GM18505 (cell line): ENCODE measurements at regions not wholly inside any gene's neighbourhood (a gene's known extent, or its start where the extent isn't known, plus 50 kb on each side); places are given as distances from the start of the nearest gene placed in this dataset.
"Not testable (repeated sequence)": the region's sequence is repeated elsewhere in the genome, so short reads cannot be mapped to it uniquely, and the experiment has no call there.

Source experiments
- ATAC-seq: cut with Tn5 transposase; IDR thresholded peaks from one replicate; pipeline ENCODE4 v1.9.1; 2021; ENCODE audit not compliant: unreplicated experiment
- POLR2A ChIP-seq: IDR thresholded peaks from 4 replicates; pipeline ENCODE4 v1.6.1; 2011; ENCODE audit warnings: borderline replicate concordance; ENCODE audit not compliant: insufficient read depth, insufficient read length; ENCODE audit errors: extremely low read depth

DNA sequence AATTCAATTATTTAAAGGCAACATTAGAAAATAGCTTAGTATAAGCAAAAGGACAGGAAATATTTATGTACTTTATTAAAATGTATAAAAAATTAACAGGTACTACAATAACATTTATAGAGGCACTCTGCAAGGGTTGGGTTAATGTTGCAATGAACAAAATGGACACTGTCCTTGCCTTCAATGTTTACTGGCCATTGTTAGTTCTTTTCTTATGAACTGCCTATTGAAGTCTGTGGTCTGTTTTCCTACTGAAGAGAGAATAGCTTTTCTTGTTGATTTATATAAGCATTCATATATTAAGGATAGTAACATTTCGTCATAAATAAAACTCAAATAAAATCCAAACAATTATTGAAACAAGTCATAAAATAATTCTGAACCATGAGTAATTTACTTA lies 135.3 kb upstream of the BEND6 start:
- ATAC-seq, result no peak
- TF ChIP-seq POLR2A, result no peak

DNA sequence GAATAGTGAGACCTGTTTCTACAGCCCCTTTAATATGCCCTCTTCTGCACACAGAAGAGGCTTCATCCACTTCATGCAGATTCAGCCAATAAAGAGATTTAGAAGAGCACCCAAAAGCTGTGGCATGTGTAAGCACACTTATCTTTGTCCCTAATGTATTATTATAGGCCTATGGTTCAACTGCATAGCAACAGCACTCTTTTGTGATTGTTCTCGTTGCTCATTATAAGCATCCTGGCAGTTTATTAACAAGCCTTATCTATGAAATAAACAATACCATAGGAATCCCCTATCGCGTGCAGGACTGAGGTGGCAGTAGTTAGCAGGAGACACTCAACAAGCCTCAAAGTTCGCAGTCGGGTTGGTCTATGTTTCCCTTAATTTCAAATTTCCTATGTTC lies 138.5 kb upstream of the BEND6 start:
- no peak for TF ChIP-seq POLR2A
- ATAC-seq, result no peak

DNA sequence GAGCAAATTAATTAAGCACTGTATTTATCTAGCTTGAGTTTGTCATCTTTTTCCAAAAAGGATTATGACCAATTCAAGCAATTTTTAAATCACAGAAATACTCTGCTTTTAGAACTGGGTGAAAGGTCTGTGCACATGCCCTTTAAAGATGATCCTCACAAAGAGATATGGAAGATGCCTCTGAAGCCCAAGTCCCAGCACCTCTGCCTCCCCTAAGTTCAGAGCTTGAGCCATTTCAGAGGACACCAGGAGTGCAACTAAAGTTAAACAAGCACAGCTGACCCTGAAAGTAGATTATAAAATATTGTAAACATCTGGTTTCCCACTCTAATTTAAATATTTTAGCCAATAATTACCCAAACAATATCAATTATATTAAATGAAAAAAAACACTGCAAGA lies 139.5 kb upstream of the BEND6 start:
- no peak for TF ChIP-seq POLR2A
- no peak for ATAC-seq

DNA sequence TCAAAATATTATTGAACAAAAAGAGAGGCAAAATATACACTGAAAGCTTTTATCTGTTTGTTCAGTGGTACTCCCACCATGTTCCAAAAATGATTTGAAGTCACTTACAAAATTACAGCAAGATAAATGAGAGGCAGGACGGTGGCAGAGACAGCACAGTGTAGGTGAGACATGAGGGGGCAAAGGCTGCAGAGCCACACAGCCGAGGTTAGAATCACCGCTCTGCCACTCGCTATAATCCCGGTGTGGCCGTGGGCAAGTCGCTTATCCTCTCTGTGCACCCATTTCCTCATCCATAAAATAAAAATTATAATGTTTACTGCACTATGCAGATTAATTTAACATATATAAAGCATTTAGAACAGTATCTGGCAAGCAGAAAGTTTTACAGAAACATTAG lies 140.1 kb upstream of the BEND6 start:
- no peak for ATAC-seq
- no peak for TF ChIP-seq POLR2A

DNA sequence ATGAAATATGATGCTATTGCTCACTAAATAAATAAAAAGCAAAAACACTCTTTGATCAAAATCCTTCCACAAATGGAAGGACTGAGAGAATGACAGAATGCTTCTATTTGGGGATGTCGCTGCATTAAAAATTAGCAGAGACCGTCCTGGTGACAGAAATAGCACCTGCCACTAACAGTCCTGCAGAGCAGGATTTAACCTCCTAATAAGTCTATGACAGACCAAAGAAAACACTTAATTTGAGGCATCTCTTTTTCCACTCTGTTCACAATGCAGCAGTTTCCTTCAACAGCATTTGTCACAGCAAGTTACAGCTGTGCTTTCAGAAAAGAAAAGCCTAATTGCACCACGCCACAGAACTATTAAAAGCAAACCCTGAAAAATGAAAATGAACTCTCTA lies 140.6 kb upstream of the BEND6 start:
- ATAC-seq, result no peak
- TF ChIP-seq POLR2A, result no peak

DNA sequence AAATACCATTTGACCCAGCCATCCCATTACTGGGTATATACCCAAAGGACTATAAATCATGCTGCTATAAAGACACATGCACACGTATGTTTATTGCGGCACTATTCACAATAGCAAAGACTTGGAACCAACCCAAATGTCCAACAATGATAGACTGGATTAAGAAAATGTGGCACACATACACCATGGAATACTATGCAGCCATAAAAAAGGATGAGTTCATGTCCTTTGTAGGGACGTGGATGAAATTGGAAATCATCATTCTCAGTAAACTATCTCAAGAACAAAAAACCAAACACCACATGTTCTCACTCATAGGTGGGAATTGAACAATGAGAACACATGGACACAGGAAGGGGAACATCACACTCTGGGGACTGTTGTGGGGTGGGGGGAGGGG lies 142.1 kb upstream of the BEND6 start:
- ATAC-seq, result not testable (repeated sequence)

DNA sequence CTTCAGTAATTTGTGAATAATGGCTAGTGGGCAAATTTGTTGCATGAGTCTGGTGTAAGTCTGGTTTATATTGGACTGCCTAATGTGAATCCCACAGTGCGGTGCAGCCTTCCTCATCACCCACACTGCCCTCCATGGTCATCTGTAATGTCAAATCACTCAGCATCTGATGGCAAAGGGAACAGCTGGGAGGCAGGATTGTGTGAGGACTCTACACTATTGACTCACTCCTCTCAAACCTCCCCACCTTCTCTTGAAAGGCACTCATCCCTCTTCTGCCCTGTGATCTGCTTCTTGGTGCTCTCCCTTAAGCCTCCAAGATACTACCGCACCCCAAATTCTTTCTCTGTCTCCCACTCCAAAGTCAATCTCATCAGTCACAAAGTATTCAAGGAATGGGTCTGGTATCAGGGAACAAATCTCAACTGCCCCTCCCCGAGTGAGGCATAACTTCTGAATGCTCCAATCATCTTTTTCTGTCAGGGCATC lies 146.0 kb upstream of the BEND6 start:
- no peak for TF ChIP-seq POLR2A
- no peak for ATAC-seq

DNA sequence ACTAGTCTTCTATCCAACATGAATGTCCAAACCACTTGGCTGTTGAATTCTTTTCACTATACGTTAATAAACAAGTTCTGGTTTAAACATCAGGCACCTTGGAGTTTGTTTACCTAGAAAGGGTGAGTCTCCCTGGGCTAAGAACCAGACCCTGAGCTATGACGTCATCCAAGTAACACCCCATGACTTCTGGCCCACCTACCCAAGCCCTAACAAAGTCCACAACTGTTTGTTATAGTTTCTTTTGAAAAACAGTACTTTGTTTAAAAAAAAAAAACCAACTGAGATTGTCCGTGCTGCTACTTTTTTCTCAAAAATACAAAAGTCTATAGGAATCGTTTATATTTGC lies 146.9 kb upstream of the BEND6 start:
- TF ChIP-seq POLR2A, result no peak
- no peak for ATAC-seq

DNA sequence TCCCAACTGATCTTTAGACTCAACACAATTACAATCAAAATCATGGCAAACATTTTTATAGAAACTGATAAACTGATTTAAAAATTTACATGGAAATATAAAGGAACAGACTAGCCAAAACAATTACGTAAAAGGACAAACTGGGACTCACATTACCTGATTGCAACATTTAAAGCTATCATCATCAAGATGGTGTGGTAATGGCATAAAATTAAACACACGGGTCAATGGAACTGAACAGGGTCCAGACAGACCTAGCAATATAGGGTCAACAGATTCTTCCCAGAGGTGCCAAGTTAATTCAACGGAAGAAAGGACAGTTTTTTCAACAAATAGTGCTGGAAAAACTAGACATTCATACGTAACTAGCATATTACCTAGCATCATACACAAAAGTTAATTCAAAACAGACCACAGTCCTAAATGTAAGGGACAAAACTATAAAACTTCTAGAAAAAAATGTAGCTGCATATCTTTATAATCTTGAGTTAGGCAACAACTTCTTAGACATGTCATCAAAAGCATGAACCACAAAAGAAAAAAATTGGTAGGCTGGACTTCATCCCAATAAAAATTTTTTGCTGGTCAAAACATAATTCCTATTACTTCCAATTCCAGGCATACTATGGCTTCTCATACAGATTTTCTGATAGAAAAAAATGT lies 147.4 kb upstream of the BEND6 start:
- no peak for TF ChIP-seq POLR2A

DNA sequence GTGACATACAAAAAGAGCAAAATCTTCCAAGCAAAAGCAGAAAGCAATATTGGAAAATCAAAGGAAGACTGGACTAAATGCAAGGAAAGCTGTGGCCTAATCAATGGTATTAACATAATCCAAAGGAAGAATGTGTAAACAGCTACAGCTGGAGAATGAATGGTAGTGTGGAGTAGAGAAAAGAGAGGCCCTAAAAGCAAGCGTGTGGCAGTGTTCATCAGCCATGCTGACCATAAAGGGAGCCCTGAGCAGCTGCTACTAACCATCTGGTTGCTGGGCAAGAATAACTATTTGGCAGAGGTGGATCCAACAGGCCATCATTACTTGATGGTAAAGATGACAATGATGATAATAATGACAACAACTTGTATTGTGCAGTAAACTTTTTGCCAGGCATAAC lies 148.5 kb upstream of the BEND6 start:
- ATAC-seq, result no peak

More for the DNA sequence above, 147.4 kb upstream of the BEND6 start:
- ATAC-seq, result no peak

DNA sequence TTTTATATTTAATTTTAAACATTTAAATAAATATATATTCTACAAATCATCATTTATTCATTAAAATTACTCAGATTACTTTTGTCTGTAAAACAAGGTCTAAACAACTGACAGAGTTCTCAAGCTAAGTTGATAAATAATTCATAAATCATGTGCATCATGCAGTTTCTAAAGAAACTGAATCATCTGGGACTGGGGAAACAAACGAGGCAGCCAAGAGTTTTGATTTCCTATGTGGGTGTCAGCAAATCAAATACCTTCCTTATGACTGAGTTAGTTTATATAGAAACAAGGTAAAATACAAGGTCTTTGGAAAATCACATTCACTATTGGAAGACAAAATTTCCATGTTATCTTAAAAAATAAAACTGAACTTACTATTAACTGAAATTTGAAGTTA lies 149.9 kb upstream of the BEND6 start:
- no peak for ATAC-seq
- TF ChIP-seq POLR2A, result no peak

More for the DNA sequence above, 148.5 kb upstream of the BEND6 start:
- no peak for TF ChIP-seq POLR2A

DNA sequence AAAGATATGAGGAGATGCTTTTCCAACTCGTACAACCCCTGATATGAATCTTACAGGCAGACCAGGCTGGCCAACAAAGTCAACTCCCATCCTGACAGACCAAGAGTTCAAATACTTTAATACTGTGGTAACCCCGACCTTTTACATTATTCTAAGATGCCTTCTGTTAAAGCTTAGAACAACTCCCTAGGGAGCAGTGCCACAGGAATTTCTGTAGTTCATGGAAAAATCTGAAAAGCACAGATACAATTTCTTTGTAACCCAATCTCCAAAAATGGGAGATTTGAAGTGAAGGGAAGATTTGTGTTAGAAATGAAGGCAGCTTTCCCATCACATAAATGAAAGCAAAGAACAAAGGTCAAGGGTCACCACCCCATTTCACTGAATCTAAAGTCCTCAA lies 151.3 kb upstream of the BEND6 start:
- ATAC-seq, result no peak
- TF ChIP-seq POLR2A, result no peak

DNA sequence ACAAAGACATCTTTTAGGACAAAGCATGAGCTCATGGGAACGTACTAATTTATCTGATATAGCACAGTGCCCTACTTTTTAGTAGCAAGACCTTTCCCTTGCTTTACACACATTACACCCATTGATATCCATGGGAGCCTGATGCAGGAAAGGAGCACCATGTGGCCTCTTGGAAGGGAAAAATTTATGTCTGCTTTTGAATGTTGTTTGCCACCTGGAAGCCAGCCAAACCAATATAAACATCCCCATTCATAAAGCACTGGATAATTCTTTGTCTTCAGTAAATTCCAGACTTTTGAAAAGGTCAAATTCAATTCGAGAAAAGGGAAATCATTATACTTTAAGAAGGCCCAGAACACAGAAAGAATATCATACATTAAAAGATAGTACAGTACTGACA lies 152.3 kb upstream of the BEND6 start:
- ATAC-seq, result no peak
- no peak for TF ChIP-seq POLR2A

DNA sequence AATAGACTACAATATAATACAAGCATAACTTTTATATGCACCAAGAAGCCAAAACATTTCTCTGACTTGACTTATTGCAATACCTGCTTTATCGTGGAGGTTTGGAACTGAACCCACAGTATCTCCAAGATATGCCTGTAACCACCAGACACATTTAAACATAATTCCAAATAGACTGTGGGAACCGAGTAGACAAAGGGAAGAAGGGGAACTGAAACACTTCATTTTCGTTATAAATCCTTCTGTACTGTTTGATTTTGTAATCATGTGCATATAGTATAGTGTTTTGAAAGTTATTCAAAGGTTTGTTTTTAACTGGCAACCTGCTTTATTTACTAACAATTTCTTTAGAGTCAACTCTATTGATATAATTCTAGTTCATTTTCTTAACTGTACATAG lies 154.9 kb upstream of the BEND6 start:
- ATAC-seq, result no peak
- no peak for TF ChIP-seq POLR2A

DNA sequence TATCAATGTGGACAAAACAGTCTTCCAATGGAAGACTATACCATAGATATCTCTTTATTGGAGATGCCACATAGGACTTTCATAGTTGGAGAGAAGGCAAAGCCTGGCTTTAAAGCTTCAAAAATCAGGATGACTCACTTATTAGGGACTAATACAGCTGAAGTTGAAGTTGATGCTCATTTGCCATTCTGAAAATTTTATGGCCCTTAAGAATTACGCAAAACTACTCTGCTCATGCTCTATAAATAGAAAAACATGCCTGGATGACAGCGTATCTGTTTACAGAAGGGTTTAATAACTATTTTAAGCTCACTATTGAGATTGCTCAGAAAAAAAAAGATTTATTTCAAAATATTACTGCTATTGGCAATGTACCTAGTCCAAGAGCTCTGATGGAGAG lies 155.5 kb upstream of the DST start:
- TF ChIP-seq POLR2A, result no peak
- no peak for ATAC-seq
